IMR-90 (cell line): ENCODE measurements at regions not wholly inside any gene's neighbourhood (a gene's known extent, or its start where the extent isn't known, plus 50 kb on each side); places are given as distances from the start of the nearest gene placed in this dataset.

Source experiments
- ATAC-seq: fragments of 200-7000 bp; cut with Tn5 transposase; 2 replicates; pipeline ENCODE4 v1.9.1; 2020; ENCODE audit warnings: low read depth, mild to moderate bottlenecking, moderate library complexity
- BruUV-seq: library from RNA; stranded (reverse); fragments of 400-500 nt; replicated peaks from 2 replicates; lab custom pipeline; 2021; lab: Mats Ljungman, UMichigan
- CTCF ChIA-PET: fragments of 300-600 bp; formaldehyde crosslinking; extraction: SDS; loops from one replicate; lab custom pipeline; 2021; ENCODE audit warnings: antibody characterized with exemption; lab: Yijun Ruan, JAX
- POLR2A ChIA-PET: fragments of 300-600 bp; sonication (Branson Sonifier 250); formaldehyde crosslinking; loops from one replicate; lab custom pipeline; 2022; ENCODE audit warnings: antibody characterized with exemption; ENCODE audit not compliant: unreplicated experiment; lab: Charles Lee
- DNase-seq: peaks from one replicate; pipeline ENCODE4 v3.0.0; 2013
- H2AFZ ChIP-seq: replicated peaks from 2 replicates; pipeline ENCODE3; 2013; ENCODE audit warnings: low read length, mild to moderate bottlenecking; ENCODE audit not compliant: poor library complexity
- H2AK5ac ChIP-seq: 2 replicates; pipeline ENCODE4 v1.6.1; 2013; ENCODE audit warnings: low read depth, low read length, inconsistent platforms
- H2AK9ac ChIP-seq: replicated peaks from 2 replicates; pipeline ENCODE3; 2013; ENCODE audit warnings: mild to moderate bottlenecking, low read depth, low read length, moderate library complexity; ENCODE audit not compliant: poor library complexity
- H2BK120ac ChIP-seq: 2 replicates; pipeline ENCODE4 v1.6.1; 2013; ENCODE audit warnings: low read depth, low read length, inconsistent platforms
- H2BK15ac ChIP-seq: 3 replicates; pipeline ENCODE4 v1.6.1; 2013; ENCODE audit warnings: low read depth, low read length, inconsistent platforms
- H2BK20ac ChIP-seq: 2 replicates; pipeline ENCODE4 v1.6.1; 2013; ENCODE audit warnings: low read depth, mild to moderate bottlenecking, inconsistent platforms, low read length, moderate library complexity
- H2BK5ac ChIP-seq: 2 replicates; pipeline ENCODE4 v1.6.1; 2013; ENCODE audit warnings: mild to moderate bottlenecking, low read depth, low read length, inconsistent platforms; ENCODE audit not compliant: poor library complexity, severe bottlenecking
- H3K14ac ChIP-seq: replicated peaks from 2 replicates; pipeline ENCODE4 v1.6.1; 2013; ENCODE audit warnings: low read depth, low read length, inconsistent platforms
- H3K18ac ChIP-seq: 2 replicates; pipeline ENCODE4 v1.6.1; 2013; ENCODE audit warnings: low read depth, low read length, control low read depth
- H3K23ac ChIP-seq: 2 replicates; pipeline ENCODE4 v1.6.1; 2013; ENCODE audit warnings: low read depth, low read length, inconsistent platforms
- H3K27ac ChIP-seq: 2 replicates; pipeline ENCODE4 v1.5.1; 2013; ENCODE audit warnings: mild to moderate bottlenecking, control low read depth, low read length; ENCODE audit not compliant: insufficient read depth
- H3K27me3 ChIP-seq: 2 replicates; pipeline ENCODE4 v1.6.1; 2013; ENCODE audit warnings: low read length; ENCODE audit not compliant: control insufficient read depth, insufficient read depth
- H3K36me3 ChIP-seq: 2 replicates; pipeline ENCODE4 v1.6.1; 2013; ENCODE audit warnings: low read length, mixed read lengths; ENCODE audit not compliant: control insufficient read depth, insufficient read depth
- H3K4ac ChIP-seq: 2 replicates; pipeline ENCODE4 v1.6.1; 2013; ENCODE audit warnings: low read depth, low read length, inconsistent platforms
- H3K4me1 ChIP-seq: 2 replicates; pipeline ENCODE4 v1.6.1; 2013; ENCODE audit warnings: low read length, mixed read lengths; ENCODE audit not compliant: control insufficient read depth, insufficient read depth
- H3K4me2 ChIP-seq: 2 replicates; pipeline ENCODE4 v1.6.1; 2013; ENCODE audit warnings: low read depth, mild to moderate bottlenecking, control low read depth, low read length, moderate library complexity
- H3K4me3 ChIP-seq: 2 replicates; pipeline ENCODE4 v1.5.1; 2013; ENCODE audit warnings: low read depth, mild to moderate bottlenecking, control low read depth, low read length, moderate library complexity; ENCODE audit not compliant: insufficient read depth
- H3K56ac ChIP-seq: 2 replicates; pipeline ENCODE4 v1.6.1; 2013; ENCODE audit warnings: low read length, inconsistent platforms; ENCODE audit not compliant: insufficient read depth; ENCODE audit errors: extremely low read depth
- H3K79me1 ChIP-seq, 2 experiments: 2 replicates each; pipeline ENCODE4 v1.6.1; 2013; ENCODE audit warnings: low read length in 2 of 2, inconsistent platforms in 1 of 2, low read depth in 1 of 2
- H3K9ac ChIP-seq: 2 replicates; pipeline ENCODE4 v1.6.1; 2013; ENCODE audit warnings: low read depth, low read length, control low read depth
- H3K9me1 ChIP-seq: 2 replicates; pipeline ENCODE4 v1.6.1; 2013; ENCODE audit warnings: low read length, inconsistent platforms; ENCODE audit not compliant: insufficient read depth
- H3K9me3 ChIP-seq: 2 replicates; pipeline ENCODE4 v1.6.1; 2013; ENCODE audit warnings: low read length; ENCODE audit not compliant: control insufficient read depth, insufficient read depth
- H4K20me1 ChIP-seq: 2 replicates; pipeline ENCODE4 v1.6.1; 2013; ENCODE audit warnings: low read length, inconsistent platforms; ENCODE audit not compliant: insufficient read depth
- H4K5ac ChIP-seq: 2 replicates; pipeline ENCODE4 v1.6.1; 2013; ENCODE audit warnings: mild to moderate bottlenecking, low read depth, low read length, control low read depth
- H4K8ac ChIP-seq, 2 experiments: 2 replicates each; pipeline ENCODE4 v1.6.1; 2013; ENCODE audit warnings: low read depth in 2 of 2, low read length in 2 of 2, control low read depth in 1 of 2, inconsistent platforms in 1 of 2
- H4K91ac ChIP-seq: 2 replicates; pipeline ENCODE4 v1.6.1; 2013; ENCODE audit warnings: low read depth, low read length, inconsistent platforms; ENCODE audit not compliant: insufficient read depth
- CEBPB ChIP-seq: IDR thresholded peaks from 2 replicates; pipeline ENCODE4 v1.6.1; 2012; ENCODE audit warnings: low read depth, low read length, improper control_type of control experiment
- MXI1 ChIP-seq: IDR thresholded peaks from 2 replicates; pipeline ENCODE4 v1.6.1; 2012; ENCODE audit warnings: low read depth, mild to moderate bottlenecking, low read length, moderate library complexity, borderline replicate concordance
- WGBS, 2 experiments: methylation state at CpG; one replicate each; pipeline versions ENCODE4 v1.1.5 to v1.1.7; 2013; ENCODE audit warnings: missing lambda C conversion rate in 2 of 2; ENCODE audit not compliant: insufficient read length in 1 of 2; ENCODE audit errors: extremely low coverage in 2 of 2; 5-methylcytosine and 5-hydroxymethylcytosine counted together
- dilution Hi-C: fragments of 300-500 bp; cut with HindIII; formaldehyde crosslinking; loops from one replicate; pipeline ENCODE4 v1.14.3; 2018; ENCODE audit warnings: low sequenced_read_pairs; ENCODE audit not compliant: unreplicated experiment
- in situ Hi-C: fragments of 300-500 bp; cut with MboI; formaldehyde crosslinking; loops from 3 replicates; pipeline ENCODE4 v1.14.3; 2019; ENCODE audit warnings: low sequenced_read_pairs, inconsistent platforms, mixed read lengths
- intact Hi-C: fragments of 100-400 bp; cut with micrococcal nuclease; formaldehyde crosslinking; loops from 2 replicates; pipeline ENCODE4 v1.10.0; 2022

- TF ChIP-seq MXI1 (no peak), CEBPB (no peak)
- H4K5ac ChIP-seq = no peak overlapping the region
- dilution Hi-C loops = no loop called here
- ChIA-PET POLR2A (no interaction called here), CTCF (no interaction called here)
- no peak overlapping the region for H3K4me2 ChIP-seq
- H3K4ac ChIP-seq = no peak overlapping the region
- H3K4me1 ChIP-seq = no peaks in the 10 kb centered on the region
- ATAC-seq (no peak), DNase-seq (no peak)
- H4K8ac ChIP-seq = no peak overlapping the region
- no peak overlapping the region for H3K27ac ChIP-seq
- no TSS peak for BruUV-seq
- H3K23ac ChIP-seq = no peak overlapping the region
- no peak overlapping the region for H2BK120ac ChIP-seq
- H4K91ac ChIP-seq = no peak overlapping the region
- no CpG with 5 or more reads among the region's 8 CpGs for WGBS, 2 experiments
- H2BK5ac ChIP-seq = no peak overlapping the region
- in situ Hi-C loops = no loop called here
- H3K56ac ChIP-seq = no peak overlapping the region
- no peak overlapping the region for H2AFZ ChIP-seq
- no peaks in the 10 kb centered on the region for H3K79me1 ChIP-seq
- no peak overlapping the region for H2BK15ac ChIP-seq
- no peaks in the 10 kb centered on the region for H3K36me3 ChIP-seq
- H3K9ac ChIP-seq = no peak overlapping the region
- H3K9me3 ChIP-seq = peaks cover 11% of the 10 kb centered on the region; the same call in 1 of the 2 replicates
- no peaks in the 10 kb centered on the region for H4K20me1 ChIP-seq
- H3K27me3 ChIP-seq = no peaks in the 10 kb centered on the region
- no peak overlapping the region for H2AK9ac ChIP-seq
- intact Hi-C loops = no loop called here
- H2AK5ac ChIP-seq = no peak overlapping the region
- H3K9me1 ChIP-seq = no peaks in the 10 kb centered on the region
- no peak overlapping the region for H3K4me3 ChIP-seq
- no peak overlapping the region for H3K14ac ChIP-seq
- no peak overlapping the region for H3K18ac ChIP-seq
- no peak overlapping the region for H2BK20ac ChIP-seq
Measured at GRCh38 chr13:57832187-57832586, 200.6 kb downstream of the PCDH17 start.
